PC-9 (cell line): ENCODE measurements at regions not wholly inside any gene's neighbourhood (a gene's known extent, or its start where the extent isn't known, plus 50 kb on each side); places are given as distances from the start of the nearest gene placed in this dataset.

Experiments used
- CTCF ChIP-seq: fragments of 200-600 bp; sonication (generic); conservative IDR thresholded peaks from 2 replicates; pipeline ENCODE4 v1.6.1; 2017; ENCODE audit warnings: mixed run types, antibody characterized with exemption, mild to moderate bottlenecking, moderate library complexity
- EZH2 ChIP-seq: fragments of 200-600 bp; sonication (generic); IDR thresholded peaks from 2 replicates; pipeline ENCODE4 v1.8.0; 2017; ENCODE audit warnings: antibody characterized with exemption, low read depth

- TF ChIP-seq CTCF (no peak), EZH2 (no peak)
Observed at GRCh38 chr21:15966651-15967050, 236.9 kb downstream of the USP25 start.
